SK-N-SH (cell line): ENCODE measurements at regions not wholly inside any gene's neighbourhood (a gene's known extent, or its start where the extent isn't known, plus 50 kb on each side); places are given as distances from the start of the nearest gene placed in this dataset.

Source experiments
- CTCF ChIA-PET: fragments of 300-600, 350-600 bp; formaldehyde crosslinking; extraction: SDS; loops from one replicate; lab custom pipeline; 2021; lab: Yijun Ruan, JAX
- POLR2A ChIA-PET: fragments of 350-600 bp; sonication (Branson Sonifier 250); formaldehyde crosslinking; extraction: SDS; loops from one replicate; lab custom pipeline; 2020; ENCODE audit warnings: antibody characterized with exemption, inconsistent platforms; lab: Yijun Ruan, JAX
- DNase-seq: peaks from one replicate; pipeline ENCODE4 v3.0.0; 2012
- H2AFZ ChIP-seq: fragments of 200-600 bp; sonication (generic); 2 replicates; pipeline ENCODE4 v1.8.1; 2016; ENCODE audit warnings: antibody characterized with exemption, mild to moderate bottlenecking, low read depth
- H3F3A ChIP-seq: fragments of 200-600 bp; sonication (generic); replicated peaks from 2 replicates; pipeline ENCODE3; 2016; ENCODE audit warnings: antibody characterized with exemption, mild to moderate bottlenecking; ENCODE audit not compliant: insufficient read depth
- H3K27ac ChIP-seq, 2 experiments: fragments of 200-500 bp in 1 of 2; fragments of 200-600 bp in 1 of 2; sonication (Bioruptor generic) in 1 of 2; sonication (generic), shearing (Covaris generic) in 1 of 2; 2 replicates each; pipeline versions ENCODE4 v1.5.1 to v1.6.1; 2014 to 2016; ENCODE audit warnings: low read depth in 2 of 2, inconsistent platforms in 1 of 2, low read length in 1 of 2, mild to moderate bottlenecking in 1 of 2, mixed read lengths in 1 of 2
- H3K27me3 ChIP-seq: fragments of 200-600 bp; sonication (generic), shearing (Covaris generic); 2 replicates; pipeline ENCODE4 v1.6.1; 2016; ENCODE audit warnings: mixed run types; ENCODE audit not compliant: insufficient read depth
- H3K36me3 ChIP-seq, 2 experiments: fragments of 200-500 bp in 1 of 2; fragments of 200-600 bp in 1 of 2; sonication (Bioruptor generic) in 1 of 2; sonication (generic) in 1 of 2; replicated peaks in 1 of 2; 2 replicates each; pipeline versions ENCODE3 to v1.5.1; 2014 to 2016; ENCODE audit warnings: low read length in 1 of 2, mild to moderate bottlenecking in 1 of 2; ENCODE audit not compliant: insufficient read depth in 2 of 2, control insufficient read depth in 1 of 2
- H3K4me1 ChIP-seq, 2 experiments: fragments of 200-500 bp in 1 of 2; fragments of 200-600 bp in 1 of 2; sonication (Bioruptor generic) in 1 of 2; sonication (generic), shearing (Covaris generic) in 1 of 2; 2 replicates each; pipeline versions ENCODE4 v1.5.1 to v1.6.1; 2014 to 2016; ENCODE audit warnings: low read depth in 1 of 2, low read length in 1 of 2, mixed run types in 1 of 2; ENCODE audit not compliant: insufficient read depth in 2 of 2, control insufficient read depth in 1 of 2
- H3K4me2 ChIP-seq: fragments of 200-600 bp; sonication (generic), shearing (Covaris generic); 2 replicates; pipeline ENCODE4 v1.6.1; 2017; ENCODE audit warnings: mixed run types
- H3K4me3 ChIP-seq, 2 experiments: fragments of 200-500 bp in 1 of 2; fragments of 200-600 bp in 1 of 2; sonication (Bioruptor generic) in 1 of 2; sonication (generic), shearing (Covaris generic) in 1 of 2; 2 replicates each; pipeline versions ENCODE4 v1.5.1 to v1.8.1; 2014 to 2016; ENCODE audit warnings: low read depth in 2 of 2, inconsistent platforms in 1 of 2, low read length in 1 of 2, mild to moderate bottlenecking in 1 of 2, mixed read lengths in 1 of 2, moderate library complexity in 1 of 2
- H3K79me2 ChIP-seq: fragments of 200-600 bp; sonication (generic); 2 replicates; pipeline ENCODE4 v1.8.1; 2017; ENCODE audit warnings: mild to moderate bottlenecking; ENCODE audit not compliant: insufficient read depth
- H3K9ac ChIP-seq: fragments of 200-600 bp; sonication (generic); 2 replicates; pipeline ENCODE4 v1.6.1; 2017; ENCODE audit warnings: mixed run types
- H3K9me2 ChIP-seq: fragments of 200-600 bp; sonication (generic); 2 replicates; pipeline ENCODE4 v1.6.1; 2017; ENCODE audit warnings: mixed run types
- H3K9me3 ChIP-seq: fragments of 200-600 bp; sonication (generic); 2 replicates; pipeline ENCODE4 v1.6.1; 2017; ENCODE audit warnings: mixed run types, mild to moderate bottlenecking, moderate library complexity
- H4K20me1 ChIP-seq: fragments of 200-600 bp; sonication (generic); 2 replicates; pipeline ENCODE4 v1.6.1; 2017; ENCODE audit warnings: mild to moderate bottlenecking, mixed run types; ENCODE audit not compliant: insufficient read depth
- CHD2 ChIP-seq: fragments of 150-350 bp; IDR thresholded peaks from 2 replicates; pipeline ENCODE4 v1.6.1; 2018; ENCODE audit warnings: low read length; ENCODE audit not compliant: partially characterized antibody
- EP300 ChIP-seq, 2 experiments: IDR thresholded peaks; 2 replicates each; pipeline versions ENCODE4 v1.4.0 to v1.6.1; 2012; ENCODE audit warnings: borderline replicate concordance in 1 of 2, low read depth in 1 of 2, low read length in 1 of 2
- FOSL2 ChIP-seq: IDR thresholded peaks from 2 replicates; pipeline ENCODE4 v1.4.0; 2012; ENCODE audit warnings: low read depth, mild to moderate bottlenecking, moderate library complexity, borderline replicate concordance
- GABPA ChIP-seq: IDR thresholded peaks from 2 replicates; pipeline ENCODE4 v1.4.0; 2012; ENCODE audit warnings: low read depth, mild to moderate bottlenecking
- JUND ChIP-seq: IDR thresholded peaks from 2 replicates; pipeline ENCODE4 v1.4.0; 2012
- NRF1 ChIP-seq: IDR thresholded peaks from 2 replicates; pipeline ENCODE4 v1.6.1; 2012; ENCODE audit warnings: low read depth, mild to moderate bottlenecking, low read length
- RXRA ChIP-seq: IDR thresholded peaks from 2 replicates; pipeline ENCODE4 v1.4.0; 2012; ENCODE audit warnings: low read depth, mild to moderate bottlenecking, borderline replicate concordance
- SIN3A ChIP-seq: IDR thresholded peaks from 2 replicates; pipeline ENCODE4 v1.6.1; 2012; ENCODE audit warnings: low read depth, mild to moderate bottlenecking, low read length, moderate library complexity, borderline replicate concordance
- TAF1 ChIP-seq: IDR thresholded peaks from 2 replicates; pipeline ENCODE4 v1.6.1; 2012; ENCODE audit warnings: low read depth, mild to moderate bottlenecking, low read length, moderate library complexity, borderline replicate concordance
- TCF12 ChIP-seq: IDR thresholded peaks from 2 replicates; pipeline ENCODE4 v1.4.0; 2012
- WGBS: methylation state at CpG from one replicate; pipeline ENCODE4 v1.1.6; 2017; ENCODE audit warnings: low lambda C conversion rate; 5-methylcytosine and 5-hydroxymethylcytosine counted together
- TF ChIP-seq, protein P1 (sequence below): fragments of 150-350 bp; IDR thresholded peaks from 2 replicates; pipeline ENCODE4 v1.6.1; 2016; ENCODE audit warnings: mild to moderate bottlenecking, low read depth, low read length
- TF ChIP-seq, protein P2 (sequence below): IDR thresholded peaks from 2 replicates; pipeline ENCODE4; 2012
- TF ChIP-seq, protein P3 (sequence below): IDR thresholded peaks from 2 replicates; pipeline ENCODE4 v1.6.1; 2012; ENCODE audit warnings: mild to moderate bottlenecking, low read depth, low read length, moderate library complexity
- TF ChIP-seq, protein P4 (sequence below): fragments of 200-600 bp; sonication (generic); IDR thresholded peaks from 2 replicates; pipeline ENCODE4 v1.6.1; 2017; ENCODE audit warnings: antibody characterized with exemption, mild to moderate bottlenecking, moderate library complexity

DNA sequence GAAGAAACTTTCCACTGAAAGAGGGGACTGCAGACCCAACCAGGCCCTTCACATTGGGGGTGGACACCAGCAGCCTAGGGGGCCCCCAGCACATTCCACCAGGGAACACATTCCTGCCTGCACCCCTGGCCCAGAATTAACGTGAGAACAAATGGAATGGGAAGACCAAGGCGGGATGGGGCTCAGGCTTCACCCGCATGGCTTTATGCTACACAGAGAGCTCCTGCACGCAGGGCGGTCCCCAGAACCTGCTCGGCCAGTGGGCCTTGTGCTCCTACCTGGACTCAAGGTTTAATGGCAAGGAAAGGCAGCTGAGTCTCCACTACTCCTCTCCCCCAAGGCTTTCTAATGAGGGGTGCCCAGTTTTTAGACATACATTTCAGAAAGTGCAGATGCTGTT, 146.3 kb upstream of the GPR26 start (continued):
- TF ChIP-seq GABPA = no peak
- no peak for TF ChIP-seq JUND
- TF ChIP-seq, protein P1, sequence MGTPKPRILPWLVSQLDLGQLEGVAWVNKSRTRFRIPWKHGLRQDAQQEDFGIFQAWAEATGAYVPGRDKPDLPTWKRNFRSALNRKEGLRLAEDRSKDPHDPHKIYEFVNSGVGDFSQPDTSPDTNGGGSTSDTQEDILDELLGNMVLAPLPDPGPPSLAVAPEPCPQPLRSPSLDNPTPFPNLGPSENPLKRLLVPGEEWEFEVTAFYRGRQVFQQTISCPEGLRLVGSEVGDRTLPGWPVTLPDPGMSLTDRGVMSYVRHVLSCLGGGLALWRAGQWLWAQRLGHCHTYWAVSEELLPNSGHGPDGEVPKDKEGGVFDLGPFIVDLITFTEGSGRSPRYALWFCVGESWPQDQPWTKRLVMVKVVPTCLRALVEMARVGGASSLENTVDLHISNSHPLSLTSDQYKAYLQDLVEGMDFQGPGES = no peak
- no peak for TF ChIP-seq CHD2
- TF ChIP-seq RXRA = no peak
- TF ChIP-seq NRF1 = no peak
- TF ChIP-seq TCF12 = no peak

DNA sequence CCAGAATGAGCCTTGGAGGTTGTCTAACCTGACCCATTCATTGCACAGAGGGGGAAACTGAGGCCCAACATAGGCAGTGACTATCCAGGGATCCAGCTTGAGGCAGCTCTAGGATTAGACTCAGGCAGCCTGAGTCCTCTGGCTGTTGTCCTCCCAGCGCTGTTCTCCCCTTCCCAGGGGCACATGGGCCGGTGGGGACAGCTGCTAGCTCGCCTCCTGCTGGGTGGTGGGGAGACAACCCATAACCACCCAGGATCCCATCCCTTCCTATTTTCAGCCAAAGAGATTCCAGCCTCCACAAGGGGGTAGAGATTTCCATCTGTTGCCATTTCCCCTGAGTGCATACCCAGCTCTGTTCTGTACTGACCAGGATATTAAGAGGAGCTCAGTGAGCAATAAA, 145.1 kb upstream of the GPR26 start:
- Histone ChIP-seq H3K27me3 (no peaks in the 10 kb centered on the region), H3K4me1 (no peaks in the 10 kb centered on the region), H3K9me2 (no peaks in the 10 kb centered on the region), H3F3A (no peaks in the 10 kb centered on the region), H2AFZ (no peak overlapping the region), H3K4me3 (no peak overlapping the region), H4K20me1 (no peaks in the 10 kb centered on the region), H3K9me3 (no peaks in the 10 kb centered on the region), H3K79me2 (no peaks in the 10 kb centered on the region), H3K4me2 (no peak overlapping the region), H3K27ac (no peak overlapping the region), H3K36me3 (no peaks in the 10 kb centered on the region), H3K9ac (no peak overlapping the region)
- ChIA-PET POLR2A (no interaction called here), CTCF (interaction anchor here (1.0 to 1.1 kb wide), 2 partner anchors 10 to 15 kb away, joined by 3 read pairs; no protein-coding TSS in a partner anchor)
- 10% methylated on average over 3 of the region's 3 CpGs for WGBS
- TF ChIP-seq TCF12 (no peak), CHD2 (no peak), FOSL2 (no peak), EP300 (IDR thresholded peaks at IDR 0.05; ENCODE audit: borderline replicate concordance in 1 of 2, low read depth in 1 of 2, low read length in 1 of 2) (no peak), TAF1 (no peak), SIN3A (no peak)
- TF ChIP-seq, protein P2, sequence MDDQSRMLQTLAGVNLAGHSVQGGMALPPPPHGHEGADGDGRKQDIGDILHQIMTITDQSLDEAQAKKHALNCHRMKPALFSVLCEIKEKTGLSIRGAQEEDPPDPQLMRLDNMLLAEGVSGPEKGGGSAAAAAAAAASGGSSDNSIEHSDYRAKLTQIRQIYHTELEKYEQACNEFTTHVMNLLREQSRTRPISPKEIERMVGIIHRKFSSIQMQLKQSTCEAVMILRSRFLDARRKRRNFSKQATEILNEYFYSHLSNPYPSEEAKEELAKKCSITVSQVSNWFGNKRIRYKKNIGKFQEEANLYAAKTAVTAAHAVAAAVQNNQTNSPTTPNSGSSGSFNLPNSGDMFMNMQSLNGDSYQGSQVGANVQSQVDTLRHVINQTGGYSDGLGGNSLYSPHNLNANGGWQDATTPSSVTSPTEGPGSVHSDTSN = no peak
- TF ChIP-seq, protein P3, sequence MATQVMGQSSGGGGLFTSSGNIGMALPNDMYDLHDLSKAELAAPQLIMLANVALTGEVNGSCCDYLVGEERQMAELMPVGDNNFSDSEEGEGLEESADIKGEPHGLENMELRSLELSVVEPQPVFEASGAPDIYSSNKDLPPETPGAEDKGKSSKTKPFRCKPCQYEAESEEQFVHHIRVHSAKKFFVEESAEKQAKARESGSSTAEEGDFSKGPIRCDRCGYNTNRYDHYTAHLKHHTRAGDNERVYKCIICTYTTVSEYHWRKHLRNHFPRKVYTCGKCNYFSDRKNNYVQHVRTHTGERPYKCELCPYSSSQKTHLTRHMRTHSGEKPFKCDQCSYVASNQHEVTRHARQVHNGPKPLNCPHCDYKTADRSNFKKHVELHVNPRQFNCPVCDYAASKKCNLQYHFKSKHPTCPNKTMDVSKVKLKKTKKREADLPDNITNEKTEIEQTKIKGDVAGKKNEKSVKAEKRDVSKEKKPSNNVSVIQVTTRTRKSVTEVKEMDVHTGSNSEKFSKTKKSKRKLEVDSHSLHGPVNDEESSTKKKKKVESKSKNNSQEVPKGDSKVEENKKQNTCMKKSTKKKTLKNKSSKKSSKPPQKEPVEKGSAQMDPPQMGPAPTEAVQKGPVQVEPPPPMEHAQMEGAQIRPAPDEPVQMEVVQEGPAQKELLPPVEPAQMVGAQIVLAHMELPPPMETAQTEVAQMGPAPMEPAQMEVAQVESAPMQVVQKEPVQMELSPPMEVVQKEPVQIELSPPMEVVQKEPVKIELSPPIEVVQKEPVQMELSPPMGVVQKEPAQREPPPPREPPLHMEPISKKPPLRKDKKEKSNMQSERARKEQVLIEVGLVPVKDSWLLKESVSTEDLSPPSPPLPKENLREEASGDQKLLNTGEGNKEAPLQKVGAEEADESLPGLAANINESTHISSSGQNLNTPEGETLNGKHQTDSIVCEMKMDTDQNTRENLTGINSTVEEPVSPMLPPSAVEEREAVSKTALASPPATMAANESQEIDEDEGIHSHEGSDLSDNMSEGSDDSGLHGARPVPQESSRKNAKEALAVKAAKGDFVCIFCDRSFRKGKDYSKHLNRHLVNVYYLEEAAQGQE = no peak
- TF ChIP-seq, protein P4, sequence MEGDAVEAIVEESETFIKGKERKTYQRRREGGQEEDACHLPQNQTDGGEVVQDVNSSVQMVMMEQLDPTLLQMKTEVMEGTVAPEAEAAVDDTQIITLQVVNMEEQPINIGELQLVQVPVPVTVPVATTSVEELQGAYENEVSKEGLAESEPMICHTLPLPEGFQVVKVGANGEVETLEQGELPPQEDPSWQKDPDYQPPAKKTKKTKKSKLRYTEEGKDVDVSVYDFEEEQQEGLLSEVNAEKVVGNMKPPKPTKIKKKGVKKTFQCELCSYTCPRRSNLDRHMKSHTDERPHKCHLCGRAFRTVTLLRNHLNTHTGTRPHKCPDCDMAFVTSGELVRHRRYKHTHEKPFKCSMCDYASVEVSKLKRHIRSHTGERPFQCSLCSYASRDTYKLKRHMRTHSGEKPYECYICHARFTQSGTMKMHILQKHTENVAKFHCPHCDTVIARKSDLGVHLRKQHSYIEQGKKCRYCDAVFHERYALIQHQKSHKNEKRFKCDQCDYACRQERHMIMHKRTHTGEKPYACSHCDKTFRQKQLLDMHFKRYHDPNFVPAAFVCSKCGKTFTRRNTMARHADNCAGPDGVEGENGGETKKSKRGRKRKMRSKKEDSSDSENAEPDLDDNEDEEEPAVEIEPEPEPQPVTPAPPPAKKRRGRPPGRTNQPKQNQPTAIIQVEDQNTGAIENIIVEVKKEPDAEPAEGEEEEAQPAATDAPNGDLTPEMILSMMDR = no peak
- no peak for DNase-seq
